Dendritic cell treated with granulocyte-macrophage colony-stimulating factor and Interleukin-4, amounts not matched to agents 40 ng/mL and 50 ng/mL, for 4 days (primary cell): ENCODE measurements at regions not wholly inside any gene's neighbourhood (a gene's known extent, or its start where the extent isn't known, plus 50 kb on each side); places are given as distances from the start of the nearest gene placed in this dataset.

ENCODE experiments used
- H3K27ac Mint-ChIP-seq: one replicate; pipeline ENCODE4 v1.8.0; 2022; ENCODE audit warnings: mild to moderate bottlenecking, mixed read lengths
- H3K27me3 Mint-ChIP-seq: one replicate; pipeline ENCODE4 v1.8.0; 2022; ENCODE audit warnings: mild to moderate bottlenecking, mixed read lengths
- H3K36me3 Mint-ChIP-seq: one replicate; pipeline ENCODE4 v1.8.0; 2022; ENCODE audit warnings: low read depth, mixed read lengths
- H3K4me1 Mint-ChIP-seq: one replicate; pipeline ENCODE4 v1.8.0; 2022; ENCODE audit warnings: low read depth, mixed read lengths
- H3K4me3 Mint-ChIP-seq: one replicate; pipeline ENCODE4 v1.8.0; 2022; ENCODE audit warnings: mild to moderate bottlenecking, moderate library complexity, mixed read lengths
- H3K9me3 Mint-ChIP-seq: one replicate; pipeline ENCODE4 v1.8.0; 2022; ENCODE audit warnings: mixed read lengths
- intact Hi-C: fragments of 100-400 bp; cut with micrococcal nuclease; formaldehyde crosslinking; loops from one replicate; pipeline ENCODE4 v1.15.0; 2022

- Mint-ChIP-seq H3K36me3 (no peaks in the 10 kb centered on the region), H3K9me3 (no peaks in the 10 kb centered on the region), H3K4me3 (no peak overlapping the region)
Measured at GRCh38 chr13:39942552-39943273, 287.3 kb downstream of the COG6 start.

GRCh38 chr13:39943711-39944110 is 288.2 kb downstream of the COG6 start:
- Mint-ChIP-seq H3K4me3 (no peak overlapping the region), H3K36me3 (no peaks in the 10 kb centered on the region)

More at GRCh38 chr13:39942552-39943273, 287.3 kb downstream of the COG6 start:
- Mint-ChIP-seq H3K27ac (no peak overlapping the region), H3K27me3 (no peaks in the 10 kb centered on the region), H3K4me1 (no peaks in the 10 kb centered on the region)
- intact Hi-C loops: loop anchor here (2.0 to 5.0 kb wide), 2 partner anchors 255 to 740 kb away; no protein-coding TSS in a partner anchor

DNA sequence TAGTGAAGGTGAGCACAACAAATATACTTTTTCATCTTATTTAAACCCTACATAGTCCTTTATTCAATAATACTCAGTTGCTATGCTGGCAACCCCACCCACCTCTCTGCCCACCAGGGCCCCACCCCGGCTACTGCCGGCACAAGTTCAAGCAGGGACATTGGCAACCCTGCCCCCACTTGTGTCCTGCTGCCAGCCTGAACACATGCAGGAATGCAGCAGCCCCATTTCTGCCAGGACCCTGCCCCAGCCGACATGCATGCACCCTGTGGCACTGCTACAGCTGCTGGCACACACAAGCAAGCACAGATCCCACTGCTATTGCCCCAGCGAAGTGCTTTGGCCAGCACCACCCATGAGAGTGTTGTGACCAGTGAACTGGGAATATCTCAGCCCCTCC is 289.8 kb downstream of the COG6 start:
- Mint-ChIP-seq H3K4me1 (no peaks in the 10 kb centered on the region), H3K27ac (no peak overlapping the region), H3K36me3 (no peaks in the 10 kb centered on the region), H3K27me3 (no peaks in the 10 kb centered on the region), H3K9me3 (no peaks in the 10 kb centered on the region), H3K4me3 (no peak overlapping the region)
- intact Hi-C loops: no loop called here

More at GRCh38 chr13:39943711-39944110, 288.2 kb downstream of the COG6 start:
- H3K27ac Mint-ChIP-seq: no peak overlapping the region
- H3K27me3 Mint-ChIP-seq: no peaks in the 10 kb centered on the region
- H3K9me3 Mint-ChIP-seq: no peaks in the 10 kb centered on the region
- H3K4me1 Mint-ChIP-seq: no peaks in the 10 kb centered on the region
- intact Hi-C loops: loop anchor here (2.0 to 5.0 kb wide), 2 partner anchors 256 to 739 kb away; no protein-coding TSS in a partner anchor

DNA sequence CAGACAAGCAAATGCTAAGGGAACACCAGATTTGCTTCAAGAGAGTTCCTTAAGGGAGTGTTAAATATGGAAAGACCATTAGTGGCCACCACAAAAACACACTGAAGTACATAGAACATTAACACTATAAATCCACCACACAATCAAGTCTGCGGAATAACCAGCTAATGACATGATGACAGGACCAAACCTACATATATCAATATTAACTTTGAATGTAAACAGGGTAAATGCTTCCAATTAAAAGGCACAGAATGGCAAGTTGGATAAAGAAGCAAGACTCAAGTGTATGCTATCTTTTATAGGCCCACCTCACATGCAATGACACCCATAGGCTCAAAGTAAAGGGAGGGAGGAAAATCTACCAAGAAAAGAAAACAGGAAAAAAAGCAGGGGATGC is 291.3 kb downstream of the COG6 start:
- Mint-ChIP-seq H3K9me3 (no peaks in the 10 kb centered on the region), H3K27me3 (no peaks in the 10 kb centered on the region), H3K36me3 (no peaks in the 10 kb centered on the region), H3K27ac (no peak overlapping the region), H3K4me1 (no peaks in the 10 kb centered on the region), H3K4me3 (no peak overlapping the region)
- intact Hi-C loops: no loop called here

DNA sequence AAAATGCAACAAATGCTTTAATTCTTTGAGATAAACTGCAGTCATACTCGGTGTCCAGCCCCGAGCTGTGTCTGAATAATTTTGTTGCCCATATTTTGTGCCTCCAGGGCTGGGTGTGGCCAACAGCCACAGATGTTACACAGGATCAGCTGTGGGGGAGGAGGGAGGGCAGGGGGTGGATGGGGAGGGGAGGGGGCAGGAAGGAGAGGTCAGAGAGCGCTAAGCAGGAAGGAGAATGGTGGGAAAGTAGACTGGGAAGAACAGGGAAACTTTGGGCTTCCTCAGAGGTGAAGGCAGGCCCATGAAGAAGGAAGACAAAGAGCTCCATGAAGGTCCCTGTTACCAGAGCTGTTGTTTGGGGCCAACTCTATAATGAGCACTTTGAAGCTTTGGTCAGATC is 295.8 kb downstream of the COG6 start:
- Mint-ChIP-seq H3K4me1 (no peaks in the 10 kb centered on the region), H3K36me3 (no peaks in the 10 kb centered on the region), H3K9me3 (no peaks in the 10 kb centered on the region)

DNA sequence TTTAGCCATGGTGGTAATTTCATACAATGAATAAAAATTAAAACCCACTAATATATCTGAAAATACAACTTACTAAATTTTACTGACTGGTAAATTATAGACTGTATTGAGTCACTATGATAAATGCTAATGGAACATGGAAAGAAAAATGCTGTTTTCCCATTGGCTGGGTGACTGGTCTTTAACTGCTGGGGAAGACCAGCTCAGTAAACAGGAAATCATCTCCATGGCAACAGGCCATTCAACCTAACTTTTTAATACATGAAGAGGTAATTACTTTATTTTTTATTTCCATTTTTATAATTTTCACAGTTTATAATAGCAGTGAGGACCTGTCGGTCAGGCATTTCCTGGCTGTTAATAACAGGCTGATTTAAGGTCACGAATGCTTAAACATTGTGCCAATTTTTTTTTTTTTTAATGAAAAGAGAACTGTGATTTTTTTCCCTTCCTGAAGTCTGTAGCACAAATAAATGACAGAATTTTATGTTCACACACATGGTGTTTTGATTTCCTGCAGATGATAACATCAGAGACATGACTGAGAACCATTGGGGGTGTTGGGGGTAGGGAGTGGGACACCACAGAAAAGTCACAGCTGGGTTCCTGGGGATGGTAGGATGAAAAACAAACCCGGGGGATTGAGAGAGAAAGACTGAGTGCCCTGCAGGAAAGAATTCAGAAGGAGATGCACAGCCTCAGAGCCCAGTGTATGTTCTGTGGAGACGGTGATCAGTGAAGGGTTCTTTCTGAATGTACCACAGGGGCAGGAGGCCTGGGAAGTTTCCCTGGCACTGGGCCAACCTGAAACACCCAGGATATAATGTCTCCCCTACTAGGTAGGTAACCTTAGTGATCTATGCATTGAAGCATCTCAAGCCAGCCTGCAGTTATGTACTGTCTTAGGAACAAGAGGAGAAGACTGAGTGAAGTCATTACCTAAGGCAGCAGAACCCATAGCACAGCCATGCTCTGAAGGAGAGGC is 297.1 kb downstream of the COG6 start:
- intact Hi-C loops: no loop called here

More for the DNA sequence above, 295.8 kb downstream of the COG6 start:
- intact Hi-C loops: no loop called here
- H3K27ac Mint-ChIP-seq: no peak overlapping the region
- no peak overlapping the region for H3K4me3 Mint-ChIP-seq
- H3K27me3 Mint-ChIP-seq: no peaks in the 10 kb centered on the region

DNA sequence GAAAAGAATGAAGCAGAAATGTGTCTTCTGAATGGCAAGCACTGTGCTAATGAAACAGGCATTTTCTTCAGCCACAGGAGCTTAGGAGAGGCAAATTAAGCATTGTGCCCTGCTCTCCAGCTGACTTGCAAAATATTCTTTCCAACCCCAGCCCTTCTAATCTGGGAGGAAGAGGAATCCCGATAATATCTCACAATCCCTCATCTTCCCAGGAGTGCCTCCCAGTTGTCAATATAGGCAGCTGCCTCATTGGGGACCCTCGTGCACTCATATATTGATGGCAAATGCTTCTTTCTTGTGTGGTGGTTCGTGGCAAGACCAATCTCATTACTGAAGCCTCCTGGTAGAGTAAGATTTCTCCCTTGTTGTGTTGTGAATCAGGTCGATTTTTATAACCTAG is 299.0 kb downstream of the COG6 start:
- Mint-ChIP-seq H3K27me3 (no peaks in the 10 kb centered on the region), H3K36me3 (no peaks in the 10 kb centered on the region), H3K27ac (no peak overlapping the region), H3K9me3 (no peaks in the 10 kb centered on the region), H3K4me3 (no peak overlapping the region), H3K4me1 (no peaks in the 10 kb centered on the region)
- intact Hi-C loops: no loop called here

More for the DNA sequence above, 297.1 kb downstream of the COG6 start:
- H3K36me3 Mint-ChIP-seq: no peaks in the 10 kb centered on the region
- H3K27ac Mint-ChIP-seq: no peak overlapping the region
- H3K9me3 Mint-ChIP-seq: no peaks in the 10 kb centered on the region
- H3K27me3 Mint-ChIP-seq: no peaks in the 10 kb centered on the region
- no peaks in the 10 kb centered on the region for H3K4me1 Mint-ChIP-seq
- H3K4me3 Mint-ChIP-seq: no peak overlapping the region

GRCh38 chr13:39955560-39955959 is 300.1 kb downstream of the COG6 start:
- intact Hi-C loops: no loop called here
- Mint-ChIP-seq H3K27ac (no peak overlapping the region), H3K9me3 (no peaks in the 10 kb centered on the region), H3K4me3 (no peak overlapping the region), H3K4me1 (no peaks in the 10 kb centered on the region), H3K36me3 (no peaks in the 10 kb centered on the region), H3K27me3 (no peaks in the 10 kb centered on the region)

- H3K4me1 Mint-ChIP-seq: no peaks in the 10 kb centered on the region
- H3K27me3 Mint-ChIP-seq: no peaks in the 10 kb centered on the region
- H3K4me3 Mint-ChIP-seq: no peak overlapping the region
- H3K9me3 Mint-ChIP-seq: no peaks in the 10 kb centered on the region
- H3K27ac Mint-ChIP-seq: no peak overlapping the region
- no peaks in the 10 kb centered on the region for H3K36me3 Mint-ChIP-seq
- intact Hi-C loops: no loop called here
Measured at GRCh38 chr13:39956036-39956435, 300.6 kb downstream of the COG6 start.

- no peaks in the 10 kb centered on the region for H3K27me3 Mint-ChIP-seq
- H3K9me3 Mint-ChIP-seq: no peaks in the 10 kb centered on the region
- H3K4me1 Mint-ChIP-seq: no peaks in the 10 kb centered on the region
- no peak overlapping the region for H3K27ac Mint-ChIP-seq
- no peaks in the 10 kb centered on the region for H3K36me3 Mint-ChIP-seq
- peak overlapping the region; percentile 18 for H3K4me3 Mint-ChIP-seq
- intact Hi-C loops: no loop called here
Measured at GRCh38 chr13:39957868-39958677, 302.6 kb downstream of the COG6 start.

GRCh38 chr13:39959497-39960144 is 304.2 kb downstream of the COG6 start:
- H3K27ac Mint-ChIP-seq: no peak overlapping the region
- H3K27me3 Mint-ChIP-seq: no peaks in the 10 kb centered on the region
- intact Hi-C loops: no loop called here
- H3K36me3 Mint-ChIP-seq: no peaks in the 10 kb centered on the region
- H3K4me3 Mint-ChIP-seq: no peak overlapping the region
- H3K9me3 Mint-ChIP-seq: no peaks in the 10 kb centered on the region
- H3K4me1 Mint-ChIP-seq: no peaks in the 10 kb centered on the region

- no peak overlapping the region for H3K27ac Mint-ChIP-seq
- H3K4me3 Mint-ChIP-seq: no peak overlapping the region
- intact Hi-C loops: no loop called here
- H3K36me3 Mint-ChIP-seq: no peaks in the 10 kb centered on the region
- no peaks in the 10 kb centered on the region for H3K4me1 Mint-ChIP-seq
- no peaks in the 10 kb centered on the region for H3K27me3 Mint-ChIP-seq
- no peaks in the 10 kb centered on the region for H3K9me3 Mint-ChIP-seq
Measured at GRCh38 chr13:39960191-39960590, 304.7 kb downstream of the COG6 start.

GRCh38 chr13:39961036-39961435 is 305.6 kb downstream of the COG6 start:
- Mint-ChIP-seq H3K27ac (no peak overlapping the region), H3K36me3 (no peaks in the 10 kb centered on the region), H3K4me3 (no peak overlapping the region), H3K4me1 (no peaks in the 10 kb centered on the region), H3K9me3 (no peaks in the 10 kb centered on the region), H3K27me3 (no peaks in the 10 kb centered on the region)
- intact Hi-C loops: no loop called here
